Esophagus muscularis mucosa (tissue), 4 donors: ENCODE measurements at regions not wholly inside any gene's neighbourhood (a gene's known extent, or its start where the extent isn't known, plus 50 kb on each side); places are given as distances from the start of the nearest gene placed in this dataset.

Source experiments
- DNase-seq: peaks from one replicate; pipeline ENCODE4 v3.0.0-alpha.2; 2017; ENCODE audit errors: extremely low spot score
- H3K27ac ChIP-seq, 4 donors: fragments of 200-600 bp; sonication (generic); replicated peaks in 1 of 4; 1 replicate in 3 of 4; 2 replicates in 1 of 4; pipeline ENCODE4 v1.5.1; 2016 to 2019; ENCODE audit warnings: mild to moderate bottlenecking in 1 of 4
- H3K27me3 ChIP-seq, 4 donors: fragments of 200-600 bp; sonication (generic); one replicate each; pipeline versions ENCODE4 v1.5.1 to v1.6.0; 2016 to 2019
- H3K36me3 ChIP-seq, 4 donors: fragments of 200-600 bp; sonication (generic); one replicate each; pipeline ENCODE4 v1.5.1; 2016 to 2019
- H3K4me1 ChIP-seq, 4 donors: fragments of 200-600 bp; sonication (generic); one replicate each; pipeline ENCODE4 v1.5.1; 2016 to 2019
- H3K4me3 ChIP-seq, 4 donors: fragments of 200-600 bp; sonication (generic); 1 replicate in 2 of 4; 2 replicates in 2 of 4; pipeline ENCODE4 v1.5.1; 2016 to 2019; ENCODE audit warnings: mild to moderate bottlenecking in 4 of 4, moderate library complexity in 1 of 4
- H3K9me3 ChIP-seq, 4 donors: fragments of 200-600 bp; sonication (generic); 1 replicate in 3 of 4; 2 replicates in 1 of 4; pipeline ENCODE4 v1.5.1; 2016 to 2019
- EP300 ChIP-seq: sonication (generic); formaldehyde crosslinking; IDR thresholded peaks from one replicate; pipeline ENCODE4 v1.6.1; 2017; ENCODE audit warnings: antibody characterized with exemption
- POLR2A ChIP-seq: fragments of 450-650 bp; IDR thresholded peaks from one replicate; pipeline ENCODE4 v1.6.1; 2017; ENCODE audit warnings: antibody characterized with exemption, moderate library complexity, mild to moderate bottlenecking, low read depth
- POLR2AphosphoS5 ChIP-seq, 2 donors: sonication (generic); formaldehyde crosslinking; IDR thresholded peaks; one replicate each; pipeline ENCODE4 v1.6.1; 2017; ENCODE audit warnings: antibody characterized with exemption in 2 of 2
- WGBS: methylation state at CpG from one replicate; pipeline ENCODE4 v1.1.5; 2018; 5-methylcytosine and 5-hydroxymethylcytosine counted together
- intact Hi-C: fragments of 100-400 bp; cut with DNase I; formaldehyde crosslinking; loops from one replicate; pipeline ENCODE4 v1.15.1; 2023
- TF ChIP-seq, protein P1 (sequence below), 3 experiments: fragments of 200-600 bp in 2 of 3; fragments of 450-650 bp in 1 of 3; sonication (generic) in 2 of 3; IDR thresholded peaks; one replicate each; pipeline ENCODE4 v1.5.1; 2017 to 2019; ENCODE audit warnings: antibody characterized with exemption in 3 of 3, mild to moderate bottlenecking in 2 of 3, moderate library complexity in 1 of 3

DNA sequence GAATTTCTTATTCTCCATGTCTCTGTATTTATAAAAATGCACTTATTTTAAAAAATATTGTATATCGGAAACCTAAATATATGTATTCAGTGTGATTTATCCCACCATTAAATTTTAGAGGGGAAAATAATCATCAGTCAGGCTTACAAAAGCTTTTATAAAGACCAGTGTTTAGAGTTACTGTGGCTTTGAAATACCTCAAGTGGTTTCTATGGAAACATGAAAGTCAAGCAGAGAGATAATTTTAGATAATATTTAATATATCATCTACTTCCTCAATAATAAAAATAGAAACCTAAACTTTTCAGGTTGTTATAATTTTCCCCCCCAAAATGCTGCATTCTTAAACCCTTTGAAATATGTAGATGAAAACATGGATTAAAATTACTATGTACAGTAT lies 332.9 kb upstream of the PITX2 start:
- no peaks in the 10 kb centered on the region for H3K4me1 ChIP-seq
- H3K27ac ChIP-seq = no peak overlapping the region
- DNase-seq = no peak
- TF ChIP-seq POLR2A (no peak), POLR2AphosphoS5 (IDR thresholded peaks at IDR 0.05) (no peak), EP300 (no peak)
- TF ChIP-seq, protein P1, sequence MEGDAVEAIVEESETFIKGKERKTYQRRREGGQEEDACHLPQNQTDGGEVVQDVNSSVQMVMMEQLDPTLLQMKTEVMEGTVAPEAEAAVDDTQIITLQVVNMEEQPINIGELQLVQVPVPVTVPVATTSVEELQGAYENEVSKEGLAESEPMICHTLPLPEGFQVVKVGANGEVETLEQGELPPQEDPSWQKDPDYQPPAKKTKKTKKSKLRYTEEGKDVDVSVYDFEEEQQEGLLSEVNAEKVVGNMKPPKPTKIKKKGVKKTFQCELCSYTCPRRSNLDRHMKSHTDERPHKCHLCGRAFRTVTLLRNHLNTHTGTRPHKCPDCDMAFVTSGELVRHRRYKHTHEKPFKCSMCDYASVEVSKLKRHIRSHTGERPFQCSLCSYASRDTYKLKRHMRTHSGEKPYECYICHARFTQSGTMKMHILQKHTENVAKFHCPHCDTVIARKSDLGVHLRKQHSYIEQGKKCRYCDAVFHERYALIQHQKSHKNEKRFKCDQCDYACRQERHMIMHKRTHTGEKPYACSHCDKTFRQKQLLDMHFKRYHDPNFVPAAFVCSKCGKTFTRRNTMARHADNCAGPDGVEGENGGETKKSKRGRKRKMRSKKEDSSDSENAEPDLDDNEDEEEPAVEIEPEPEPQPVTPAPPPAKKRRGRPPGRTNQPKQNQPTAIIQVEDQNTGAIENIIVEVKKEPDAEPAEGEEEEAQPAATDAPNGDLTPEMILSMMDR (IDR thresholded peaks at IDR 0.05) = no peak
- WGBS = 97% methylated on average over 1 of the region's 1 CpG
- no peaks in the 10 kb centered on the region for H3K9me3 ChIP-seq
- H3K27me3 ChIP-seq = no peaks in the 10 kb centered on the region
- H3K4me3 ChIP-seq = no peak overlapping the region
- H3K36me3 ChIP-seq = no peaks in the 10 kb centered on the region
- intact Hi-C loops = no loop called here

GRCh38 chr4:110959041-110959643 lies 336.3 kb upstream of the PITX2 start:
- TF ChIP-seq, protein P1 (IDR thresholded peaks at IDR 0.05) = peak; percentile 7 to 24 (median 7)
- TF ChIP-seq EP300 = no peak
- no peak overlapping the region for H3K27ac ChIP-seq
- no peak for DNase-seq
- no peaks in the 10 kb centered on the region for H3K27me3 ChIP-seq
- H3K4me3 ChIP-seq = no peak overlapping the region
- no peaks in the 10 kb centered on the region for H3K36me3 ChIP-seq
- no peaks in the 10 kb centered on the region for H3K9me3 ChIP-seq
- intact Hi-C loops = no loop called here
- no peaks in the 10 kb centered on the region for H3K4me1 ChIP-seq

DNA sequence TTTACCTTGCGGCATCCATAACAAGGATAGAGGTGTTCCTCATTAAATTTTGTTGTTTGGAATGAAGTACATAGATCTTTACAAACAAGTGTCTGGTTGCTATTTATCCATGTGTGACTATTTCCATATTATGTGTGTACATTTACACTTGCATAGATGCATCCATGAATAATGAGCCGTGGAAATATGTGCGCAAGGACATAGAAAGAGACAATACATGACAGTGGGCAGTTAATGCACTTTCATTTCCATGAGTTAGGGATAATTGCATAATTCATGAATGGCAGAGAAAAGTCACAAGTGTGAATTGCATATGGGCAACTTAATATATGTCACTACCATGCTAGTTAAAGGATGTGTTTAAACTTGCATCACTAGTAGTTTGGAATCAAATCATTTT lies 338.2 kb upstream of the PITX2 start:
- H3K36me3 ChIP-seq = no peaks in the 10 kb centered on the region
- intact Hi-C loops = no loop called here

DNA sequence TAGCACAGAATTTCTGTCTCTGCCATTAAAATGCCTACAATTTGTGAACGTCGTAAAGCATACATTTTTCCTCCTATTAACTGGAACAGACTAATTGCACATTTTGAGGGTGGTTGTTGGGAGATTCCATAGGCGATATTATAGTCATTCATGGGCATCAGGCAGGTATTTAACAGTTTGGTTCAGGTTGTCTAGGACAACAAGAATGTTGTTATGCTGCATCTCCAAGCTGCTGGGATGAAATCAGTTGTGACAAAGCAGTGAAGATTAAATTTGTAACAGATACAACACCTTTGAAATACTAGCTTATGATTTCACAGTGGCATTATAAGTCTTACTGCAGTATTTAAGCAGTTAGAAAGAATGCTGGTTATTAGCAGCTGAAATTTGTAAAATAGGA lies 339.7 kb upstream of the PITX2 start:
- WGBS = 86% methylated on average over 3 of the region's 3 CpGs
- intact Hi-C loops = no loop called here
- Histone ChIP-seq H3K27me3 (no peaks in the 10 kb centered on the region), H3K27ac (no peak overlapping the region), H3K4me3 (no peak overlapping the region), H3K9me3 (no peaks in the 10 kb centered on the region), H3K36me3 (no peaks in the 10 kb centered on the region), H3K4me1 (no peaks in the 10 kb centered on the region)
- TF ChIP-seq POLR2A = no peak
- TF ChIP-seq, protein P1 (IDR thresholded peaks at IDR 0.05) = no peak
- TF ChIP-seq EP300 = no peak
- TF ChIP-seq POLR2AphosphoS5 (IDR thresholded peaks at IDR 0.05) = no peak
- no peak for DNase-seq

More for the DNA sequence above, 338.2 kb upstream of the PITX2 start:
- no peak for TF ChIP-seq POLR2A
- TF ChIP-seq, protein P1 (IDR thresholded peaks at IDR 0.05) = no peak
- no peak for TF ChIP-seq EP300
- TF ChIP-seq POLR2AphosphoS5 (IDR thresholded peaks at IDR 0.05) = no peak
- Histone ChIP-seq H3K9me3 (no peaks in the 10 kb centered on the region), H3K4me1 (no peaks in the 10 kb centered on the region), H3K27me3 (no peaks in the 10 kb centered on the region), H3K4me3 (no peak overlapping the region), H3K27ac (no peak overlapping the region)
- 86% methylated on average over 3 of the region's 3 CpGs for WGBS
- no peak for DNase-seq

DNA sequence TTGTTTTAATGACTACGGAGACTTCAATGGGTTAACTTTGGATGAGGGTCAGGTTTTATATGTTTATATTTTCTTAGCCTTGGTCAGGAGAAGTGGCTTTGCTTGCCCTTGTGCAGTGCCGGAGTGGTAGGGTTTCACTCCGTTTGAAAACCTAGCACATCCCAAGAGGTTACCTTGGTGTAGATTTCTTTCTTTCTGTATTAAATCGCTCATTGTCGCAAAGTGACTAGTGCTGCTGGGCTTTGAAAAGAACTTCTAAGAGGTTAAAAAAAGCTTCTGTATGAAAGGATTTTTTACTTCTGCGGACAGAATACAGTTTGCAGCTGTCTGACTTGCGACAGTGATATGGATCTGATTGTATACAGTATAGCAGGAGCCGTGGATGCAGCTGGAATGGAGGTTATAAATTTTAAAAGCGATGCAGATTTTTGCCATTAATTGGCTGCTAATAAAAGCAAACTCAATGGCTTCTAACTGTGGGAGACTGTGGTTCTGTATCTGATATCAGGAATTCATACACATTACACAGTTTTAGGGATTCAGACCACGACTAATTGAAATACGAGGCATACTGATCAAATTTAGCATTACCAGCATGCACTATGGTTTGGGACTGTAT lies 340.9 kb upstream of the PITX2 start:
- Histone ChIP-seq H3K36me3 (no peaks in the 10 kb centered on the region), H3K4me1 (no peaks in the 10 kb centered on the region), H3K27ac (no peak overlapping the region), H3K9me3 (no peaks in the 10 kb centered on the region), H3K27me3 (no peaks in the 10 kb centered on the region), H3K4me3 (no peak overlapping the region)
- intact Hi-C loops = no loop called here
- 56% methylated on average over 11 of the region's 11 CpGs for WGBS
- TF ChIP-seq, protein P1 (IDR thresholded peaks at IDR 0.05) = no peak
- TF ChIP-seq POLR2A (no peak), POLR2AphosphoS5 (IDR thresholded peaks at IDR 0.05) (no peak), EP300 (no peak)
- no peak for DNase-seq
